Anterior cingulate cortex (tissue), 58 donors: ENCODE measurements at regions not wholly inside any gene's neighbourhood (a gene's known extent, or its start where the extent isn't known, plus 50 kb on each side); places are given as distances from the start of the nearest gene placed in this dataset.

Experiments used
- DNase-seq, 58 donors: peaks; one replicate each; lab custom pipeline; 2025; lab: John Stamatoyannopoulos, UW

- no peak for DNase-seq
Observed at GRCh38 chrY:13149148-13149547, 244.5 kb downstream of the DDX3Y start.

GRCh38 chrY:13167698-13168097 lies 263.0 kb downstream of the DDX3Y start:
- DNase-seq = no peak

GRCh38 chrY:13168257-13168656 lies 263.6 kb downstream of the DDX3Y start:
- DNase-seq = no peak
